ENCODE measurements at regions not wholly inside any gene's neighbourhood (a gene's known extent, or its start where the extent isn't known, plus 50 kb on each side); places are given as distances from the start of the nearest gene placed in this dataset.
"Not testable (repeated sequence)": the region's sequence is repeated elsewhere in the genome, so short reads cannot be mapped to it uniquely, and the experiment has no call there.

DNA sequence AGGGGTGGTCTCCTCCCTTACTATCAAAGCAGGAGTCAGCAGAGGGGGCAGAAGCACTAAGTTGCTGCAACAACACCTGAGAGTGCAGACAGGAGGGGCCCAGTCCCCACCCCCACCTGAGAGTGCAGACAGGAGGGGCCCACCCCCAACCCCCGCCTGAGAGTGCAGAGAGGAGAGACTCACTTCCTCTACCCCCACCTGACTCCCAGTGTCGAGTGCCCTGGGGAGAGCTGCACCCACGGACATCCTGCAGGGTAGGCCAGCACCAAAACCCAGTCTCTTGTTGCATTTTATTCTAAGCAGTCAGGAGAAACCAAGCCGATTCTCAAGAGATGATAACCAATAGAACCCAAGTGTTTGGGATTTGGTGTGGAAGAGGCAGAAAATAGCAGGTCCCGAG, 78.4 kb downstream of the NAPG start:
- H3K4me3 ChIP-seq = no peak overlapping the region
- no peaks in the 10 kb centered on the region for H3K9me3 ChIP-seq
- no peaks in the 10 kb centered on the region for H3K27me3 ChIP-seq
- TF ChIP-seq, protein P1, sequence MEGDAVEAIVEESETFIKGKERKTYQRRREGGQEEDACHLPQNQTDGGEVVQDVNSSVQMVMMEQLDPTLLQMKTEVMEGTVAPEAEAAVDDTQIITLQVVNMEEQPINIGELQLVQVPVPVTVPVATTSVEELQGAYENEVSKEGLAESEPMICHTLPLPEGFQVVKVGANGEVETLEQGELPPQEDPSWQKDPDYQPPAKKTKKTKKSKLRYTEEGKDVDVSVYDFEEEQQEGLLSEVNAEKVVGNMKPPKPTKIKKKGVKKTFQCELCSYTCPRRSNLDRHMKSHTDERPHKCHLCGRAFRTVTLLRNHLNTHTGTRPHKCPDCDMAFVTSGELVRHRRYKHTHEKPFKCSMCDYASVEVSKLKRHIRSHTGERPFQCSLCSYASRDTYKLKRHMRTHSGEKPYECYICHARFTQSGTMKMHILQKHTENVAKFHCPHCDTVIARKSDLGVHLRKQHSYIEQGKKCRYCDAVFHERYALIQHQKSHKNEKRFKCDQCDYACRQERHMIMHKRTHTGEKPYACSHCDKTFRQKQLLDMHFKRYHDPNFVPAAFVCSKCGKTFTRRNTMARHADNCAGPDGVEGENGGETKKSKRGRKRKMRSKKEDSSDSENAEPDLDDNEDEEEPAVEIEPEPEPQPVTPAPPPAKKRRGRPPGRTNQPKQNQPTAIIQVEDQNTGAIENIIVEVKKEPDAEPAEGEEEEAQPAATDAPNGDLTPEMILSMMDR (IDR thresholded peaks at IDR 0.05) = no peak
- DNase-seq (no peak), ATAC-seq (no peak)
- no peaks in the 10 kb centered on the region for H3K4me1 ChIP-seq
- no peaks in the 10 kb centered on the region for H3K36me3 ChIP-seq
- intact Hi-C loops (cut with DNase I) = no loop called here
- no peak overlapping the region for H3K27ac ChIP-seq

DNA sequence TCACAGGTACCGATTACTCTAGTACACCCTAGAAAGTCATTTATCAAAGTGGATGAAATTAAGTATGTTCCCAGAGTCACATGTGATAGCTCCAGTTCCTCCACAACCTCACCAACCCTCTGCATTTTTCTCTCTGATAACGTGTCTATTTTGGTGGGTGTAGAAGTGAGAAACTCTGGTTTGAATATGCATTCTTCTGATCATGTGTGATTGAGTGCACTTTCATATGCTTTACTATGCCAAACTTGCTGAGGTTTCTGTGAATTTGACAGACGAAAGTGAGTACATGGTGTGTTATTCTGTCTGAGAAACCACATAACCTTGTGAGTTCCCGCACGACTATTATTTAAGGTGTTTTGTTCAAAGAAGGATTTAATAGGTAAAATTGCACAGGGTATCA, 81.1 kb downstream of the NAPG start:
- intact Hi-C loops (cut with DNase I) = not testable (repeated sequence)

DNA sequence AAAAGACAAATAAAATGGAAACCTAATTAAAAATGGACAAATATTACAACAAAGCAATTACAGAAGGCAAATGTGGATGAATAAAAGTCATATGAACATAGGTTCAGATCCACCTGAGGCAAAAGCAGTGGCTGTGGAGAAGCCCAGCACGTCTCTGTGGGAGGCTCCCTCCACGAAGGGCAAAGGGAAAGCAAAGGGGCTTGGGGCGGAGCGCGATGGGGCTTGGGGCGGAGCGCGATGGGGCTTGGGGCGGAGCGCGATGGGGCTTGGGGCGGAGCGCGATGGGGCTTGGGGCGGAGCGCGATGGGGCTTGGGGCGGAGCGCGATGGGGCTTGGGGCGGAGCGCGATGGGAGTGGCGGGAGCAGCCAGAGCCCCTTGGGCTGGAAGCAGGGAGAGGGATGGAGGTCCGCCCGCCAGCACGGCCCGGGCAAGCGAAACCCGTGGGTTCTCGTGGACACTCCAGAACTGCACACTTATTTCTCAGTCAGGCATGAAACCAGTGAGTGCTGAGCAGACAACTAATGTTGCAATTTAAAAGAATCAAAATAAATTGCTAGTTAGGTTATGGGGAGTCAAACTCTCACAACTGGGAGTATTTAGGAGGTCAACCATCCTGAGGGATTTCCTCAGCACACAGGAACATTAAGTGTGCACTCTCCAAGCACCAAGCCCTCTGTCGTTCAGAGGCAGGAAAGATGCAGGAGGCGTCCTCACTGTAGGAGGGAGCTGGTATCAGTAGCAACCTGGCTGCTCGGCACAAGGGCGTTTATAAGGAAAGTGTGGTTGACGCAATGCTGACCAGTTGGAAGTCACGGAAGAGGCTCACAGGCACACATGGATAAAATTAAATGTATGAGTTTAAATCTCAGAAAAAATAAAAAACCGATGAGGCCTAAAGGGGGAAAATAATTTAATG, 81.8 kb downstream of the NAPG start:
- H3K27ac ChIP-seq; H3K4me3 ChIP-seq; H3K36me3 ChIP-seq; DNase-seq; H3K9me3 ChIP-seq; H3K27me3 ChIP-seq; intact Hi-C loops (cut with DNase I); H3K4me1 ChIP-seq: not testable (repeated sequence)
- peak; percentile 74 for ATAC-seq

More for the DNA sequence above, 81.1 kb downstream of the NAPG start:
- not testable (repeated sequence) for H3K27ac ChIP-seq, ATAC-seq, DNase-seq, H3K27me3 ChIP-seq, H3K36me3 ChIP-seq, H3K4me3 ChIP-seq, H3K9me3 ChIP-seq, H3K4me1 ChIP-seq

DNA sequence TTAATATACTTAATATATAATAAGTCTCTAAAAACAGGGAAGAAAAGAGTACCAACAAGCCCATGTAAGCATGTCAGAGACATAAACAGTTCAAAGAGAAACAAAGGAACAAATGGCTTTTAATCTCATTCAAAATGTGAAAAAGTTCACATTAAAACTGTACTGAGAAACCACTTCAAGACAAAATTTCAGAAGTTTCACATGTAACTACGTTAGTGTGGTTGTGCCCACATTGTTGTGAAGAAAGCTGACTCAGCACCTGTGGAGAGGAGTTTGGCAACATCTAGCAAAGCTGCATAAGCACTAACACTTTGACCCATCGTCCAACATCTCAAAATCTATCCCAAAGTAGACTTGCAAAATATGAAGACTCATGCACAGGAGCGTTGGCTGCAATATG, 82.6 kb downstream of the NAPG start:
- ATAC-seq; DNase-seq; H3K4me3 ChIP-seq; intact Hi-C loops (cut with DNase I); H3K9me3 ChIP-seq; H3K27ac ChIP-seq; H3K27me3 ChIP-seq; H3K4me1 ChIP-seq; H3K36me3 ChIP-seq: not testable (repeated sequence)

DNA sequence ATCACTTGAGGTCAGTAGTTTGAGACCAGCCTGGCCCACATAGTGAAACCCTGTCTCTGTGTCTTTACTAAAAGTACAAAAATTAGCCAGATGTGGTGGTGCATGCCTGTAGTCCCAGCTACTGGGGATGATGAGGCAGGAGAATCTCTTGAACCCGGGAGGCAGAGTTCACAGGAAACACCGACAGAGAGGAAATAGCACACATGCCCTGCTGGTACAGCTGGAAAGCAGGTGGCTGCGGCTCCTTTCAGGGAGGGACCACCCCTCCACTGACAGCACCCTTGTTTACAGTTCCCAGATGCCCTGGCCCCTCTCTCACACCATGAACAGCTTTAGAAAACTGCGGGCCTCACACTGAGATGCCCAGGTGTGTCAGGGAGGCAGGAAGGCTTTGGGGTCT, 83.2 kb downstream of the NAPG start:
- H3K4me3 ChIP-seq; H3K4me1 ChIP-seq; H3K36me3 ChIP-seq; ATAC-seq; DNase-seq; H3K27ac ChIP-seq; intact Hi-C loops (cut with DNase I); H3K9me3 ChIP-seq; H3K27me3 ChIP-seq: not testable (repeated sequence)

DNA sequence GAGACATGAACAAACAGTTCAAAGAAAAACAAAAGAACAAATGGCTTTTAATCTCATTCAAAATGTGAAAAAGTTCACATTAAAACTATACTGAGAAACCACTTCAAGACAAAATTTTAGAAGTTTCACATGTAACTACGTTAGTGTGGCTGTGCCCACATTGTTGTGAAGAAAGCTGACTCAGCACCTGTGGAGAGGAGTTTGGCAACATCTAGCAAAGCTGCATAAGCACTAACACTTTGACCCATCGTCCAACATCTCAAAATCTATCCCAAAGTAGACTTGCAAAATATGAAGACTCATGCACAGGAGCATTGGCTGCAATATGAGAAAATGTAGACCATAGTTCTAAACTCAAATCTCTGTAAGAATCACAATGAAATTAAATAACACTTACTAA, 87.4 kb downstream of the NAPG start:
- H3K36me3 ChIP-seq; H3K27ac ChIP-seq; intact Hi-C loops (cut with DNase I); H3K4me1 ChIP-seq; H3K4me3 ChIP-seq; DNase-seq; ATAC-seq; H3K27me3 ChIP-seq; H3K9me3 ChIP-seq: not testable (repeated sequence)

DNA sequence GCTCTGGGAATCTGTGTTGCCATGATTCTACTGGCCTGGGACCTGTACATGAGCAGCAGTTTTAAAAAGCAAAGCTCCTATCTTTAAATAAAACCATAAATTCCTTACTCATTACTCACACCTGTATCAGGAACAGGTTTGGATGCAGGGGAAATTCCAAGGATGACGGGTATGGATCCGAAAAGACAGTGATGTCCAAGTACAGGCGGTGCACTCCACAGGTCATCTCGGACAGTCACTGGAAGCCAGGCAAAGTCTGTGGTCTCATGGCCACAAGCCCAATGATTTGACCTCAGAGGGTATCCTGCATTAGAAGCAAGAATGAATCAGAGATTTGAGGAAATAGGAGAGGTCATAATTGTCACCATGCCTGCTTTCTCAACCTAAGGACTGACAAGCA, 90.9 kb downstream of the NAPG start:
- H3K27ac ChIP-seq; H3K4me1 ChIP-seq; H3K36me3 ChIP-seq; H3K4me3 ChIP-seq; H3K27me3 ChIP-seq; H3K9me3 ChIP-seq; intact Hi-C loops (cut with DNase I); ATAC-seq; DNase-seq: not testable (repeated sequence)

DNA sequence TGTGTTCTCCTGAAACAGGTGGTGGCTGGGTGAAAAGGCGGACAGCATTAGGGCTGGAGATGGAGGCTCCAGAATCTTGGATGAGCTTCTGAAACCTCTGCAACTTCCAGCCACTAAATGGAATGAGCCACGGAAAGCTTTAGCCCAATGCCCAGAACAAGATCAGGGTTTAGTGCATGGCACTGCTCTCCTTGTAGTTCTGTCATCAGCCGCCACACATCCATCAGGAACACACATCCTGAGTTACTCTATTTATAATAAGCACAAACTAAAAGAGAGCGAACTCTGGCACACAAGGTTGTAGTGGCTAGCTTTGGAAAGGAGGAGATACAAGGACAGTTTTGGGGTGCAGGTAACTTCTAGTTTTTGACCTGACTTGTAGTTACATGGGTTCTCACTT, 93.0 kb downstream of the NAPG start:
- DNase-seq; H3K9me3 ChIP-seq; H3K4me3 ChIP-seq; H3K36me3 ChIP-seq; intact Hi-C loops (cut with DNase I); H3K27ac ChIP-seq; H3K4me1 ChIP-seq; ATAC-seq; H3K27me3 ChIP-seq: not testable (repeated sequence)

DNA sequence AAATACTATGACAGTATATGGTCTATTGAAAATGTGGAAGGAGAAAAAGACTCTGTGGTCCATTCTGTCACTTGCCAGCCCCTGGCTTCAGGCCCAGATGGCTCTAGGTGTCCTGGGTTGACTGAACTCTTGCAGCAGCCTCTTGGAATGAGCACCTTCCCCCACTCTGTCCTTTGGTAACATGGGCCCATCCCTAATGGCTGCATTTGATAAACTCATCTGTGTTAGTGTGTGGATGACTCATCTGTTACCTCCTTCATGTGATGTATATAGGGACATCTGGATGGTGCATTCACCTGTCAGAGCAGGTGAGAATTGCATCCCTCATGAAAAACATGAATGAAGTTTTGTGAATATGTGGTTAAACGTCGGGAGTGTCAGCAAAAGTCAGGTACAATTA, 93.5 kb downstream of the NAPG start:
- ATAC-seq; H3K4me1 ChIP-seq; H3K27me3 ChIP-seq; H3K9me3 ChIP-seq; intact Hi-C loops (cut with DNase I); H3K36me3 ChIP-seq; H3K4me3 ChIP-seq; H3K27ac ChIP-seq; DNase-seq: not testable (repeated sequence)

DNA sequence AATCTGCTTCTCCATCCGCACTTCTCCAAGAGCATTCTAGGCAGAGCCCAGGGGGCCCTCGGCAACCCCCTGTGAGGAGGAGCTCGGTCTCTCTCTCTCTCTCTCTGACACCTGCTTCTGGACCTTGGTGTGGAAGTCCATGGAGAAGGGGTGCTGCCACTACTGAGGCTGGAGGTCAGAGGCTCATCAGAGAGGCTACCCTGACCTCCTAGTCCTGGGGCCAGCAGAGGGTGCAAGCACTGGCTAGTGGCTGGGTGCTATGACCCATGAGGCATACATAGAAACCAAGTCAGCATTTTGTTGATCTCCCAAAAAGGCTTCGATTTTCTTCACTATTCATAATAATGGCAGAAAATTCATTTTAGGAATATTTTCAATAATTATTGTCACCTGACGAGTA, 94.0 kb downstream of the NAPG start:
- not testable (repeated sequence) for H3K4me3 ChIP-seq

More for the DNA sequence above, 94.0 kb downstream of the NAPG start:
- H3K9me3 ChIP-seq; H3K4me1 ChIP-seq; H3K27me3 ChIP-seq; H3K27ac ChIP-seq; H3K36me3 ChIP-seq; DNase-seq; ATAC-seq; intact Hi-C loops (cut with DNase I): not testable (repeated sequence)

Data from left lung (tissue), 4 donors.